ENCODE measurements at regions not wholly inside any gene's neighbourhood (a gene's known extent, or its start where the extent isn't known, plus 50 kb on each side); places are given as distances from the start of the nearest gene placed in this dataset.

DNA sequence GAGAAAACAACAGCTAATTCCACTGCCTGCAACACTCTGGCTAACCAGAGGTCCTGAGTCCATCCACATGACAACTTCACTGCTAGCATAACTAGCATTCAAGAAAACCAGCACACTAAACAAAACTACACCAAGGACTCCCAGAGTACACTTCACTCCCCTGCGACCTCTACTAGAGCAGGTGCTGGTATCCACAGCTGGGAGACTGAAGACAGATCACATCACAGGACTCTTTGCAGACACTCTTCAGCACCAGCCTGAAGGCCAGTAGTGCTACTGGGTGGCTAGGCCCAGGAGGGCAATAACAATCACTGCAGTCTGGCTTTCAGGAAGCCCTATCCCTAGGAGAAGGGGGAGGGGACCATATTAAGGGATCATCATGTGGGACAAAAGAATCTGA lies 54.4 kb upstream of the MYB start:
- TF ChIP-seq, protein P1, sequence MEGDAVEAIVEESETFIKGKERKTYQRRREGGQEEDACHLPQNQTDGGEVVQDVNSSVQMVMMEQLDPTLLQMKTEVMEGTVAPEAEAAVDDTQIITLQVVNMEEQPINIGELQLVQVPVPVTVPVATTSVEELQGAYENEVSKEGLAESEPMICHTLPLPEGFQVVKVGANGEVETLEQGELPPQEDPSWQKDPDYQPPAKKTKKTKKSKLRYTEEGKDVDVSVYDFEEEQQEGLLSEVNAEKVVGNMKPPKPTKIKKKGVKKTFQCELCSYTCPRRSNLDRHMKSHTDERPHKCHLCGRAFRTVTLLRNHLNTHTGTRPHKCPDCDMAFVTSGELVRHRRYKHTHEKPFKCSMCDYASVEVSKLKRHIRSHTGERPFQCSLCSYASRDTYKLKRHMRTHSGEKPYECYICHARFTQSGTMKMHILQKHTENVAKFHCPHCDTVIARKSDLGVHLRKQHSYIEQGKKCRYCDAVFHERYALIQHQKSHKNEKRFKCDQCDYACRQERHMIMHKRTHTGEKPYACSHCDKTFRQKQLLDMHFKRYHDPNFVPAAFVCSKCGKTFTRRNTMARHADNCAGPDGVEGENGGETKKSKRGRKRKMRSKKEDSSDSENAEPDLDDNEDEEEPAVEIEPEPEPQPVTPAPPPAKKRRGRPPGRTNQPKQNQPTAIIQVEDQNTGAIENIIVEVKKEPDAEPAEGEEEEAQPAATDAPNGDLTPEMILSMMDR (IDR thresholded peaks at IDR 0.05) = no peak
- no peak for TF ChIP-seq EZH2 (IDR thresholded peaks at IDR 0.05; ENCODE audit: borderline replicate concordance, insufficient read depth, low read depth, low read length, poor library complexity, severe bottlenecking)

Data from B cell (primary cell).